ENCODE measurements at regions not wholly inside any gene's neighbourhood (a gene's known extent, or its start where the extent isn't known, plus 50 kb on each side); places are given as distances from the start of the nearest gene placed in this dataset.

- Histone ChIP-seq H2BK15ac (ENCODE audit: low read length) (no peak overlapping the region), H3K18ac (ENCODE audit: extremely low read depth, low read length) (no peak overlapping the region), H3K9ac (replicated peaks in 1 of 4; ENCODE audit: extremely low read depth in 1 of 4, low read depth in 3 of 4, low read length in 3 of 4) (no peak overlapping the region), H3K79me1 (ENCODE audit: low read depth, low read length) (no peaks in the 10 kb centered on the region), H3K23ac (ENCODE audit: insufficient read length) (no peak overlapping the region), H2AK5ac (ENCODE audit: low read depth, low read length) (no peak overlapping the region), H4K5ac (ENCODE audit: insufficient read length, low read depth, low read length) (no peak overlapping the region), H3K36me3 (ENCODE audit: control insufficient read depth in 2 of 4, insufficient read depth in 4 of 4, low read length in 3 of 4) (no peaks in the 10 kb centered on the region), H3K4me3 (ENCODE audit: extremely low read depth in 1 of 4, insufficient read depth in 2 of 4, low read depth in 3 of 4, low read length in 4 of 4) (no peak overlapping the region), H4K91ac (replicated peaks; ENCODE audit: insufficient read length, low read length) (no peak overlapping the region), H3K14ac (ENCODE audit: insufficient read length) (no peak overlapping the region), H2BK5ac (ENCODE audit: low read depth, low read length) (no peak overlapping the region), H2BK20ac (ENCODE audit: low read length) (no peak overlapping the region), H3K4me1 (replicated peaks in 1 of 4; ENCODE audit: control insufficient read depth in 3 of 4, insufficient read depth in 4 of 4, low read length in 3 of 4) (peaks cover 0 to 14% (median 8%) of the 10 kb centered on the region in 4 experiments; a peak in 6 of 7 replicates), H2BK12ac (ENCODE audit: low read depth, low read length) (0 out of 2 replicates have a peak overlapping the region, but pooled peaks have one; percentile 70), H3K79me2 (ENCODE audit: control insufficient read depth in 1 of 2, insufficient read depth in 2 of 2, low read length in 2 of 2) (no peaks in the 10 kb centered on the region), H3K4me2 (ENCODE audit: insufficient read depth in 1 of 2, low read depth in 2 of 2, low read length in 2 of 2) (no peak overlapping the region), H3K27ac (ENCODE audit: low read depth, low read length) (no peak overlapping the region), H4K8ac (ENCODE audit: extremely low read depth, insufficient read depth, low read length) (no peak overlapping the region), H4K20me1 (replicated peaks in 1 of 2; ENCODE audit: control insufficient read depth in 1 of 2, insufficient read depth in 2 of 2, low read length in 2 of 2) (no peaks in the 10 kb centered on the region), H2AFZ (ENCODE audit: low read length) (no peak overlapping the region), H3K4ac (replicated peaks; ENCODE audit: insufficient read length, low read depth, low read length) (no peak overlapping the region), H3K23me2 (ENCODE audit: low read depth, low read length) (no peaks in the 10 kb centered on the region; the same call in 1 of the 2 replicates), H3K56ac (replicated peaks; ENCODE audit: insufficient read length, low read depth, low read length) (no peak overlapping the region), H2BK120ac (replicated peaks; ENCODE audit: low read depth, low read length) (no peak overlapping the region), H3K27me3 (replicated peaks in 1 of 4; ENCODE audit: control insufficient read depth in 3 of 4, extremely low read depth in 1 of 4, insufficient read depth in 3 of 4, low read length in 3 of 4) (peaks cover 0 to 15% (median 3%) of the 10 kb centered on the region in 4 experiments; a peak in 5 of 7 replicates), H3K9me3 (ENCODE audit: insufficient read depth in 2 of 2, low read depth in 1 of 2, low read length in 1 of 2) (no peaks in the 10 kb centered on the region)
- CTCF ChIA-PET (ENCODE audit: partially characterized antibody), result interaction anchor here (0.5 to 2.5 kb wide), 12 partner anchors 10 to 159 kb away, joined by 3 to 14 read pairs (median 4); no protein-coding TSS in a partner anchor
- WGBS, 2 experiments (ENCODE audit: extremely low coverage in 1 of 2, insufficient coverage in 1 of 2, insufficient read length in 1 of 2, insufficient replicate concordance in 2 of 2, low coverage in 1 of 2, low lambda C conversion rate in 2 of 2, missing lambda C conversion rate in 1 of 2), result 86% methylated on average over 6 of the region's 6 CpGs; no CpG with 5 or more reads in 1 of the 2 experiments
- POLR2A ChIA-PET (ENCODE audit: partially characterized antibody), result no interaction called here
- TF ChIP-seq CHD2 (IDR thresholded peaks at IDR 0.05; ENCODE audit: low read length) (no peak), RAD21 (IDR thresholded peaks at IDR 0.05 in 1 of 2, conservative IDR thresholded peaks at IDR 0.05 in 1 of 2; ENCODE audit: low read depth in 2 of 2, low read length in 2 of 2) (peak; percentile 67 to 74), CTCF (IDR thresholded peaks at IDR 0.05; ENCODE audit: control extremely low read depth in 1 of 3, insufficient read depth in 1 of 3, low read depth in 1 of 3, low read length in 3 of 3) (peak in 2 of 3 experiments; percentile 60 to 65; a peak in 3 of 4 replicates), BACH1 (IDR thresholded peaks at IDR 0.05; ENCODE audit: low read length) (no peak)
- FAIRE-seq, result no peak
- peak in 1 of 2 experiments; percentile 46 for DNase-seq (ENCODE audit: low read depth in 1 of 2, low spot score in 2 of 2)
Observed at GRCh38 chr6:169930799-169931198, 179.4 kb downstream of the ERMARD start.

Data from H1 (cell line).